ENCODE measurements at regions not wholly inside any gene's neighbourhood (a gene's known extent, or its start where the extent isn't known, plus 50 kb on each side); places are given as distances from the start of the nearest gene placed in this dataset.
"Not testable (repeated sequence)": the region's sequence is repeated elsewhere in the genome, so short reads cannot be mapped to it uniquely, and the experiment has no call there.

DNA sequence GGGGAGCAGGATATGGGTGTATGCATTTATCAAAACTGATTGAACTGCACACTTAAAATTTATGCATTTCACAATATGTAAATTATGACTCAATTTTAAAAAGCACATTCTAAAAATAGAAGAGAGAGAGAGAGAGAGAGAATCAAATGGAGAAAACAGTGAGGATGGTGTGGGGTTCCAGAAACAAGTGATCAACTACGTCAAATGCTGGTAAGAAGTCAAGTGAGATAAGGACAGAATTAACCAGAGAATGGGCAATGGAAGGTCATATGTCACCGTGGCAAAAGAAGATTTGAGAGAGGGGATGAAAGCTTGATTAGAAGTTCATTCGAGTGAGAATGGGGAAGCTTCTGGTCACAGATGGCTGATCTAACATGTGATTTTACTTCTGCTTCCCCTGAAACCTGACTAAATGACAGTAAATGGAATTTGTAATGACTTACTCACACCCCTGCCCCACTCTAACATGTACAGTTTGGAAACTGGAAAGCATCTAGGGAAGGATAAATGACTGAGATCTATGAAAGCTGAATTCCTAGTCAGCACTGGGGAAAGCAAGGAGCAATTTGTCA, 276.5 kb upstream of the AMIGO2 start:
- no peak for DNase-seq (ENCODE audit: low read depth in 4 of 4, low spot score in 3 of 4)

DNA sequence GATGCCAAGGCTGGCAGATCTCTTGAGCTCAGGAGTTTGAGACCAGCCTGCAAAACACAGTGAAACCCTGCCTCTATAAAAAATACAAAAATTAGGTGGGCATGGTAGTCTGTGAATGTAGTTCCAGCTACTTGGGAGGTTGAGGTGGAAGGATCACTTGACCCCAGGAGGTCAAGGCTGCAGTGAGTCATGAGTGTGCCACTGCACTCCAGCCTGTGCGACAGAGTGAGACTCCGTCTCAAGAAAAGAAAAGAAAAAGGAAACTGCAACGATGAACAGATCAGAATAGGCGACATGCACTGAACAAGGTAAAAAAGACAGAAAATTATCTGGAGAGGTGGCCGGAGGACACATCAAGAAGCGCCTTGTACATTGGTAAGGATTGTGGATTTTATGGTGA, 273.7 kb upstream of the AMIGO2 start:
- no peak for DNase-seq (ENCODE audit: low read depth in 4 of 4, low spot score in 3 of 4)

DNA sequence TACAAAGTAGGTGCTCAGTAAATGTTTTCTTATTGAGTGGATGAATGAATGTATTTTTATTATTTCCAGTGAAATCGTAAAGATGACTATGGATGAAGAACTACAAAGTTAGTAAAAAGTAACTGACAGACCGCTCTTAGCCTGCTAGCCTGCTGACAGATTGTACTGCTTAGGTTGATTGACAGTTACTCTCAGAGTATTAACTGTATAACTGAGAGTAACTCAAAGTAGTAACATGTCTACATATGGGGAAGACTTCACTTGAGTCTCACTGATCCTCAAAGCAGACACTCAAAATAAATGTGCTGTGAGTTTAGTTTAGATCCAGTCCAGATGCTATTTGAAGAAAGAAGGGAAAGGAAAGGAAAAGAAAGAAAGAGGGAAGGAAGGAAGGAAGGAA, 272.3 kb upstream of the AMIGO2 start:
- no peak for DNase-seq (ENCODE audit: low read depth in 4 of 4, low spot score in 3 of 4)

DNA sequence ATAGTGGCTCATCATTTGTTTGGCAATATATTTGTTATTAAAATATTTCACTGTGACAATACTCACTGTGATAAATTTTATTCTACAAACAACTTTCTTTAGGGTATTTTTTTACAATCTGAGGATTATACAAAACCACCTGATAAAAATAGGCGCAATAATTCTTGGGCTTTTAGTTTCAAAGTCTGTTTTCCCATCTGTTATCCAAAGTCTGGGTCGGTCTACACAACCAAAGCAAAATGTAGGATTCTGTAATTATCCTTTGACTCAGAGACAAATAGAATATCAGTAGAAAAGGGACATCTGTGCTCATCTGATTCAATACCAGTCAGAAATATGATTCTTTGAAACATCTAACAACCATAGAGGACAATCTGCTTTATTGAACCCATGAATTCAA, 271.8 kb upstream of the AMIGO2 start:
- no peak for DNase-seq (ENCODE audit: low read depth in 4 of 4, low spot score in 3 of 4)

DNA sequence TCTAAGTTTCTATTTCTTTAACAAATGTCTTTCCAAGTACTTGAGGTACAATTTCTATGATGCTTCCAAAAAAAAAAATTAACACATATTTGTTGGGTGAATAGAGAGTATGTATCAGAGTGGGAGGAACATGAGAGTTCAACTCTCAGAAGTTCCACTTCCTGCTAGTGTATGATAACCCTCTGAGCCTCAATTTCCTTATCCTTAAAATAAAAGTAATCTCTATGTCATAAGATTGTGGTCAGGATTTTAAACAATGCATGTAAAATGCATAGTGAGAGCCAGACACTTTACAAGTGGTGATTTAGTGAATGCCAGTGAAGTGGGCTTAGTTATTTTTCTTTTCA, 270.3 kb upstream of the AMIGO2 start:
- no peak for DNase-seq (ENCODE audit: low read depth in 4 of 4, low spot score in 3 of 4)

DNA sequence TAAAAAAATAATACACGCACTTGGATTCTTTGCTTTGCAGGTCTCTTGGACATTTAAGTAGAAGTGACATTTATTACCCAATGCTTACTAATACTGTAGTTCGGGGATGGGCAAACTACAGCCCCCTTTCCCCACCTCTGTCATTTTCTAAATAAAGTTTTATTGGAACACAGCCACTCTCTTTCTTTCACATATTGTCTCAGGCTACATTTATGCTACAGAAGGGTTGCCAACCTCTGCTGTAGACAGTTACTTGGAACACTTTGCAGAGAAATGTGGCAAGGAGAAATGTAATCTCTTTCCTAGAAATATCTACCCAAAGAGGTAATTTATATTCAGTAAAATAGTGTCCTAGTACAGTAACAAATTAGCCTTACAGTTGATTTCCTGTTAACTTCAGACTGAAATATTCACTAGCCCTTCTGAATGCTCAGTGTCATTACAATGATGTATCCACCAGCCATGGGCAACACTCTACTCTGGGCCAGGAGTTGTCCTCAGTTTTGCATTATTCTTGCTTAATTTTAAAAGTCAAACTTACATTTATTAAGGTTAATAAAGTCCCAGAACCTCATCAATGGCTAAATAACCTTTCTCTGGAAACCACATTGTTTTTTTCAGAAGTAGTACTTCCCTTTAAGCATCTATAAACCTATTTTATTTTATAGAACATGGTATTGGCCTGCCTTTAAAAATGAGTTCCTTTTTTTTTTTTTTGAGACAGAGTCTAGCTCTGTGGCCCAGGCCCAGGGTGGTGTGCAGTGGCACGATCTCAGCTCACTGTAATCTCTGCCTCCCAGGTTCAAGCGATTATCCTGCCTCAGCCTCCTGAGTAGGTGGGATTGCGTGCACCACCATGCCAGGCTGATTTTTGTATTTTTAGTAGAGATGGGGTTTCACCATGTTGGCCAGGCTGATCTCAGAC, 269.6 kb upstream of the AMIGO2 start:
- DNase-seq (ENCODE audit: low read depth in 4 of 4, low spot score in 3 of 4) = no peak

DNA sequence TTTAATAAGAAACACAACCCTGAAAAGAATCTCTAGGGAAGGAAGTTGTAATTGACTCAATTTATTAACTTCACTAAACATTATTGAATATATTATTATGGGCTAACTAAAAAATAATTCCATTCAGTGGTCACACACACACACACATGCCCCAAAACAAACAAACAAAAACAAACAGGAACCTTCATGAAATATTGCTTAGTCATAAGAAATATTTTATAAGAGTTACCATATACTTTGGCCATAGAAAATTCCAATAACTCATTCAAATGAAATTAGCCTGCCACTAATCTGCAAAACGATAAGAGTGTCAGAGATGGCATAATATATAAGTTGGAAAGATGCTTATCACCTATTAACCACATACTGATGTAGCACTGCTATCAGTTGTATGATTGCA, 268.4 kb upstream of the AMIGO2 start:
- no peak for DNase-seq (ENCODE audit: low read depth in 4 of 4, low spot score in 3 of 4)

DNA sequence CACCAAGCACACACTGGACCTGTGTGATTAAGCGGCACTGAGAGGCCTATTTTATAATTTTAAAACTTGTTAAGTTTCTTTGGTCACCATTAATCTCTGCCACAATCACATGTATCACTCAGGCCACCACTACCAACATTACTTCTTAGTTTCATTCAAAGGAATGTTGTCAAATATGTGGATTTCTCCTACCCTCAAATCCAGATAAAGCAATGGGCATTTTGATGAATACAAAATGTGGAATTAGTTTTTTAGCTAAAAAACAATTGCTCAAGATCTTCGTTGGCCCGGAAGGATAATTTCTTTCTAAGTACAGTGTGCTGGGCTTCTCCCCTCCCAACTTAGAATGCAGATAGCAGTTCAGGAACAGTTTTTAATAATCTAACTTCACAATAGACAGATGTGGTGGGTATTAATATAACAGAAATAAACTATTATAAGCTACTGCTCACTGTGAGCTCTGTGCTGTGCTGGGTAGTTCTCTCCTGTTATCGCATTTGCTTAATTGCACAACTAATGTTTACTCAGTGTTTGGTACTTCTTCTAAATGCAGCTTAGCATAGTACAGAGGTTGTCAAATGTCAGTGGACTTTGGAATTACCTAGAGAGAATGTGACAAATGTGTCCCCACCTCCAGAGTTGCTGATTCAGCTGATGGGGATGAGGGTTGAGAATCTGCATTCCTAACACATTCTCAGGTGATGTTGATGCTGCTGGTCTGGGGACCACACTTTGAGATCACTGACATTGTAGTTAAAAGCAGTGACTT, 266.7 kb upstream of the AMIGO2 start:
- DNase-seq (ENCODE audit: low read depth in 4 of 4, low spot score in 3 of 4) = no peak

DNA sequence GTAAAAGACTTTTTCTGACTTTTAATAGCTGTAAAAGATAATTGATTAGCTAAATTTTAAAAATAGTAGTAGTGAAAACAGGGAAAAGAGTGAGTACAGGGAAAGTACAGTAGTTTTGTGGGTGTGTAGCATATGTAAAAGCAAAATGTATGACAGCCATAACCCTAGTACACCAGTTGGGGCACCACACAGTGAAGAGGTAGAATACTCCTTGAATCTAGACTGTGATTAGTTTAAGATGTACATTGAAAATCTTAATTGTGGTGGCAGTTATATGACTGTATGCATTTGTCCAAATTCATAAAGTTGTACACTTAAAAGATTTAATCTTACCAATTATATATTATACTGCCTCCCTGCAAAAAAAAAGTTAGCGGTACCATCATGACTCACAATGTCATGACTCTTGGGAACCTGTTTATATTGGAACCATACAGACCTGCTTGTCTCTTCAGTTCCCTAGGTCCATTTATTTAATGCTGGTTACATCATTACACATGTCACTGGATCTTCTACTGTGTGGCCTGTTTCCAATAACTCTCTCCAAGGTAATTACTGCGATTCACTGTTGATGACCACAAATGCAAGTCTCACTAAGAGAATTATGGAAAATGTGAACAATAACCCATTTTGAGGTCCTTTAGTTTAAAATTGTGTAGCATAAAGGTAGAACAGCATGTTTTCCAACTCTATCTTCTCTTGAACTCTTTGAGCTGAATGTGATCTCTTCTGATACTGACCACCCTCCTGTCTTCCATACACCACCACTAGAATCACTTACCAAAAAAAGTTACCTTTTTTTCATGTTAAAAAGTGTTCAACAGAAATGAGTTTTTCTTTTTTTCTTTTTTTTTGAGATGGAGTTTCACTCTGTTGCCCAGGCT, 264.2 kb upstream of the AMIGO2 start:
- DNase-seq (ENCODE audit: low read depth in 4 of 4, low spot score in 3 of 4) = no peak

DNA sequence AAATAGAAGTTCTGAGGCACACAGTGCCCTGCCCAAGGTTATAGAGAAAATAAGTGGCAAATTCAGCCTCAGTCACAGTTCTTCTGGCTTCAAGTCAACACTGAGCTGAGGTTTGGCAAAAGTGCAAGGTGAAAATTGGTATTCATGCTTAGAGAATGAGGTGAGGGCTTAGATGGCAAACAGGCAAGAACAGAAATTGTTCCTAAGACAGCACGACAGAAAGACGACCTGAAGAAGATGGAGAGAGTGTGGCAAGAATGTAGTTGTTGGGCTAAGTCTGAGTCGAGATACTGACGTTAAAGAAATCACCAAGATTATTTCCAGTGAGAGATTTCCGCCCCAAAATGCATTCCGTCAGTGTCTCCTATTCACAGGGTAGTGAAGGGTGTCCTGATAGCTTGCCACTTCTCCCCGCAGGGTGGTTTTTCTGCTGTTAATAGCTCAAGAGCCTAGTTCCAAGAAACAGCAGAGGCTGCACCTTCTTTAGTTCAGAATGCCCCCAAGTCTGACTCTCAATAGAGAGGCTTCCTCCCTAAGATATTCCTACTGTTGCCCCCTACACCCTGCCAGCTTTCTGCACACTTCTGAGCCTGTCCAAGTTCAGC, 260.8 kb upstream of the AMIGO2 start:
- DNase-seq (ENCODE audit: low read depth in 4 of 4, low spot score in 3 of 4) = no peak

DNA sequence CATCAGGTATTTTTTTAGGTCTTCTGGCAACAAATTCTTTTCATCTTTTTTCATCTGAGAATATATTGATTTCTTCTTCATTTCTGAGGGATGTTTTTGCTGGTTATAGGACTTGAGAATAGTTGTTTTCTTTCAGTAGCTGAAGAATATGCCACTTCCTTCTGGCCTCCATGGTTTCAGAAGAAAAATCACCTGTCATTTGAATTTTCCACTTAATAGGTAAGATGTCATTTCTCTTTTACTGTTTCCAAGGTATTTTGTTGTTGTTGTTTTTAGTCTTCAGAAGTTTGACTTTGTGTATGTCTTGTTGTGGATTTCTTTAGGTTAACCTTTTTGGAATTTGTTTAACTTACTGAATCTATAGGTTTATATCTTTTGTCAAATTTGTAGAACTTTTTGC, 257.8 kb upstream of the AMIGO2 start:
- no peak for DNase-seq (ENCODE audit: low read depth in 4 of 4, low spot score in 3 of 4)

DNA sequence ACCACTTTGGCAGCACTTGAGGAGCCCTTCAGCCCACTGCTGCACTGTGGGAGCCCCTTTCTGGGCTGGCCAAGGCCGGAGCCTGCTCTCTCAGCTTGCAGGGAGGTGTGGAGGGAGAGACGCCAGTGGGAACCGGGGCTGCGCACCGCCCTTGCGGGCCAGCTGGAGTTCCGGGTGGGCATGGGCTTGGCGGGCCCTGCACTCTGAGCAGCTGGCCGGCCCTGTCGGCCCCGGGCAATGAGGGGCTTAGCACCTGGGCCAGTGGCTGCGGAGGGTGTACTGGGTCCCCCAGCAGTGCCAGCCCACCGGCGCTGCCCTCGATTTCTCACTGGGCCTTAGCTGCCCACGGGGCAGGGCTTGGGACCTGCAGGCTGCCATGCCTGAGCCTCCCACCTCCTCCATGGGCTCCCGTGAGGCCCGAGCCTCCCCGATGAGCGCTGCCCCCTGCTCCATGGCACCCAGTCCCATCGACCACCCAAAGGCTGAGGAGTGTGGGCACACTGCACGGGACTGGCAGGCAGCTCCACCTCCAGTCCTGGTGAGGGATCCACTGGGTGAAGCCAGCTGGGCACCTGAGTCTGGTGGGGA, 253.6 kb upstream of the AMIGO2 start:
- DNase-seq (ENCODE audit: low read depth in 4 of 4, low spot score in 3 of 4) = not testable (repeated sequence)

DNA sequence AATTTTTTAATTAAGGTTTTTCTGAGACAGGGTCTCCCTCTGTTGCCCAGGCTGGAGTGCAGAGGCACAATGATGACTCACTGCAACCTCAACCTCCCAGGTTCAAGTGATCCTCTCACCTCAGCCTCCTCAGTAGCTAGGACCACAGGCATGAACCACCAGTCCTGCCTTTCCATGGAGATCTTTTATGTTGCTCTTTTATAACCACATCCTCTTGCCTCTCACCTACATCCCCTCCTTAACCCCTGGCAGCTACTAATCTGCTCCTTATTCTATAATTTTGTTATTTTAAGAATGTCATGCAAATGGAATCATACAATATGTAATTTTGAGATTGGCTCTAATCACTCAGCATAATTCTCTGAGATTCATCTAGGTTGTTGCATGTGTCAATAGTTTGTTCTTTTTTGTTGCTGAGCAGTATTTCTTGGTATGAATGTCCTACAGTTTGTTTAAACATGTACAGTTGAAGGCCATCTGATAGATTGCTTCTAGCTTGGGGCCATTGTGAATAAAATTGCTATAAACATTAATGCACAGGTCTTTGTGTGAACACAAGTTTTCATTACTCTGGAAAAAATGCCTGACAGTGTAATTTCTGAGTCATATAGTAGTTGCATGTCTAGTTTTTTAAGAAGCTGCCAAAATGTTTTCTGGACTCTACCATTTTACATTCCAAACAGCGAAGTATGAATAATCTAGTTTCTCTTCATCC, 249.2 kb upstream of the AMIGO2 start:
- no peak for DNase-seq (ENCODE audit: low read depth in 4 of 4, low spot score in 3 of 4)

DNA sequence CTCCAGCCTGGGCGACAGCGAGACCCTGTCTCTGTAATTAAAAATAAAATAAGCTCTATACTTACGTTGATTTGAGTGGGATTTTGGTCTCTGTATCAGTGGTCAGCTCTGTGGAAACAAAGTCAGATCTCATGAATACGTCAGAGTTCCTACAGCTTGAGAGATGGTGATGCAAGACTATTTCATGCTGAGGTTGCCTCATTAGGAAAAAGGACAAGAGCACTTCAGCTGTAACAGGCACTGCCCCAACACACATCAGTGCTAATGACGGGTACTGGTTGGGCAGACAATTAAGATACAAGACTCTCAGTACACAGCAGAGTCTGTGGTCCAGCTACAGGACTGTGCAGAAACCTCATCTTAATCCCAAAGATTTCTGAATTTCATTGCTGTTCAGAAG, 246.4 kb upstream of the AMIGO2 start:
- no peak for DNase-seq (ENCODE audit: low read depth in 4 of 4, low spot score in 3 of 4)

DNA sequence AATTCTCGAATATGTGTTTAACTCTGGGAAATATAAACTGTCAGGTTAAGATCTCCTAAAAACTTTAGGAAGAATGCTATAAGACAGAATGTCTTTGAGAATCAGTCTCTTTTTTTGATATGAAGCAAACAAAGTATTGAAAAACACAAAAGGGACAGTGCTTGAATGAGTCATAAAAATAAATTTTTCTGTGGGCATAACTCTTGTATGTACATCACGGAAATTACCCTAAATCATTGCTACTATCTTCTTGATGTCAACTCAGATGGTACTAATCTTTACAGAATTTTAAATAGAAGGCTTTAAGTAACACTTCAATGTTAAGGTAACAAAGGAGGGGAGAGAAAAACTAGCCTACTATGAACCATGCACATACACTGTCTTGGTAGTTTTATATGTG, 244.0 kb upstream of the AMIGO2 start:
- DNase-seq (ENCODE audit: low read depth in 4 of 4, low spot score in 3 of 4) = no peak

DNA sequence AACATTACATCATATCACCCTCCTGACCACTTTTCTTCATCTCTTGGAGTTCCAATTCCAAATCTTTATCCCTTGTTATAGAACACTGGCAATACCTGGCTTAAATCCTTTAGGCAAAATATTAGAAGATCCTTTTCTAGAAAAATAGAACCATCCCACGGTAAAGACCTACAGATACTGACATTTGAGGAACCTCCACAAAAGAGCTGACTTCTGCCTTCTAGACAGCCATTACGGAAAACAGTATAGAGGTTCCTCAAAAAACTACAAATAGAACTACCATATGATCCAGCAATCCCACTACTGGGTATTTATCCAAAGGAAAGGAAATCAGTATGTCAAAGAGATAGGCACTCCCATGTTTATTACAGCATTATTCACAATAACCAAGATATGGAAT, 241.7 kb upstream of the AMIGO2 start:
- no peak for DNase-seq (ENCODE audit: low read depth in 4 of 4, low spot score in 3 of 4)

DNA sequence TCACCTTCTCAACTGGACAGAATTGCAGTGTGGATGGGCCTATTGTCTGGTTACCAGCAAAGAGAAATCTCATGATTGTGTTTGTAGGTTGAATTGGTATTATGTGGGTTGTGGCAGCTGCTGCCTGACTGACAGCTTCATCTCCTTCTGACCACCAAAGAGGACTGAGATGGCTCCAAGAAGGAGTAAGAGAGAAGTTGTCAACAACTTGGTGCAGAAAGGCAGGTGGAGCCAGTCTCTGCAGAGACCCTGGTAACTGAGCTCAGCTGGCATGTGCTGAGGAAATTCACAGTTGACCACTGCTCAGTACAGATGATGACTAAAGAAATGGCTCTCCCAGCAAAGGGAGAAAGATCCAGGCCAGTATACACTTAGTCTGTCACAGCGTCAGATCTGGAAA, 240.0 kb upstream of the AMIGO2 start:
- DNase-seq (ENCODE audit: low read depth in 4 of 4, low spot score in 3 of 4) = no peak

DNA sequence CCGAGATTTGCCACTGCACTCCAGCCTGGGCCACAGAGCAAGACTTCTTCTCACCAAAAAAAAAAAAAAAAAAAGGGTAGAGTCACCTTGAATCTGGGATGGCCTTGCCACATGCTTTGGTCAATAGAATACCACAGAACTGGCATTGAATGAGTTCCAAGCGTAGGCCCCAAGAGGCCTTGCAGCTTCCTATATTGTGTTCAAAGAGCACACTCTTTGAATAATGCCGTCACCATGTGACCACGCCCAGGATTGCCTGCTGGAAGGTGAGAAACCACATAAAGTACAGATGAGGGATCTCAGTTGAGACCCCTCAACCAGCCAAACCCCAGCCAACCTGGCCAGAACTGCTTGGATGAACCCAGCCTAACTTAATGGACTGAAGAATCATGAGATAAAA, 239.2 kb upstream of the AMIGO2 start:
- DNase-seq (ENCODE audit: low read depth in 4 of 4, low spot score in 3 of 4) = no peak

DNA sequence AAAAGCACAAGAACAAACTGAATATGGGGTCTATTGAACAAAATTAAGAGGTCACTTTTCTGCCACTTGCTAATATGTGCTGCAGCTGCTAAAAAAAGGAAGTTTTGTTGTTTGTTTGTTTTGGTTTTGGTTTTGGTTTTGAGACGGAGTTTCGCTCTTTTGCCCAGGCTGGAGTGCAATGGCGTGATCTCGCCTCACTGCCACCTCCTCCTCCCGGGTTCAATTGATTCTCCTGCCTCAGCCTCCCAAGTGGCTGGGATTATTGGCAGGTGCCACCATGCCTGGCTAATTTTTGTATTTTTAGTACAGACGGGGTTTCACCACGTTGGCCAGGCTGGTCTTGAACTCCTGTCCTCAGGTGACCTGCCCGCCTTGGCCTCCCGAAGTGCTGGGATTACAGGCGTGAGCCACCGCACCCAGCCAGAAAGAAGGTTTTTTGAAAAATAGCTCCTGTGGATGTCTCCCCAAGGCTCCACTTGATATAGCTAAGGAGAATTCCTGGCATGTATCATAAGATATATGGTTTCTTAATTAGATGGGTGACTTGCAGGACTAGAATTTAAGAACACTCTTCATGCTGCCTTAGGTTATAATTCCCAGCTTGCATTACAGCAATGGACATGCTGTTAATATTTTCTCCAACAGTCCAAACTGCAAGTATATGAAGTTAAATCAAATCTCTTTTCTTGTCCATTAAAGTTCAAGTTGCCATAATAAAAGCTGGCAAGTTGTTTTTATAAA, 237.6 kb upstream of the AMIGO2 start:
- DNase-seq (ENCODE audit: low read depth in 4 of 4, low spot score in 3 of 4) = no peak

Data from right renal pelvis (tissue), 4 donors.